Body of pancreas (tissue), 4 donors: ENCODE measurements at regions not wholly inside any gene's neighbourhood (a gene's known extent, or its start where the extent isn't known, plus 50 kb on each side); places are given as distances from the start of the nearest gene placed in this dataset.

ENCODE experiments used
- ATAC-seq: fragments of 150-250 bp; one replicate; pipeline ENCODE4 v1.9.1; 2016
- DNase-seq, 4 donors: peaks; one replicate each; pipeline ENCODE4 v3.0.0-alpha.2; 2019
- H3K27ac ChIP-seq, 4 donors: fragments of 200-600 bp; sonication (generic); 1 replicate in 3 of 4; 2 replicates in 1 of 4; pipeline versions ENCODE4 v1.5.1 to v1.6.1; 2016 to 2019; ENCODE audit warnings: mild to moderate bottlenecking in 1 of 4, mixed read lengths in 1 of 4, moderate library complexity in 1 of 4
- H3K27me3 ChIP-seq, 2 donors: fragments of 200-600 bp; sonication (generic); one replicate each; pipeline ENCODE4 v1.6.0; 2016; ENCODE audit warnings: mild to moderate bottlenecking in 1 of 2
- H3K36me3 ChIP-seq, 2 donors: fragments of 200-600 bp; sonication (generic); replicated peaks in 1 of 2; 2 replicates each; pipeline ENCODE4 v1.5.1; 2016; ENCODE audit warnings: low read depth in 2 of 2; ENCODE audit not compliant: insufficient read depth in 1 of 2
- H3K4me1 ChIP-seq: fragments of 200-600 bp; sonication (generic); one replicate; pipeline ENCODE4 v1.6.0; 2016
- H3K4me3 ChIP-seq, 2 donors: fragments of 200-600 bp; sonication (generic); 1 replicate in 1 of 2; 2 replicates in 1 of 2; pipeline ENCODE4 v1.5.1; 2016 to 2019
- H3K9me3 ChIP-seq, 3 donors: fragments of 200-600 bp; sonication (generic); 1 replicate in 2 of 3; 2 replicates in 1 of 3; pipeline ENCODE4 v1.5.1; 2016
- CTCF ChIP-seq, 7 experiments: fragments of 450-650 bp in 4 of 7; fragments of 200-600 bp in 3 of 7; sonication (generic) in 3 of 7; IDR thresholded peaks; one replicate each; pipeline ENCODE4 v1.5.1; 2016 to 2019; ENCODE audit warnings: antibody characterized with exemption in 7 of 7
- POLR2A ChIP-seq, 3 donors: fragments of 450-650 bp; IDR thresholded peaks; one replicate each; pipeline ENCODE4 v1.6.1; 2016; ENCODE audit warnings: antibody characterized with exemption in 3 of 3, mild to moderate bottlenecking in 2 of 3
- WGBS, 2 donors: methylation state at CpG; one replicate each; pipeline ENCODE4 v1.1.5; 2017; 5-methylcytosine and 5-hydroxymethylcytosine counted together
- intact Hi-C: fragments of 100-400 bp; cut with DNase I; formaldehyde crosslinking; loops from one replicate; pipeline ENCODE4 v1.15.1; 2023

DNA sequence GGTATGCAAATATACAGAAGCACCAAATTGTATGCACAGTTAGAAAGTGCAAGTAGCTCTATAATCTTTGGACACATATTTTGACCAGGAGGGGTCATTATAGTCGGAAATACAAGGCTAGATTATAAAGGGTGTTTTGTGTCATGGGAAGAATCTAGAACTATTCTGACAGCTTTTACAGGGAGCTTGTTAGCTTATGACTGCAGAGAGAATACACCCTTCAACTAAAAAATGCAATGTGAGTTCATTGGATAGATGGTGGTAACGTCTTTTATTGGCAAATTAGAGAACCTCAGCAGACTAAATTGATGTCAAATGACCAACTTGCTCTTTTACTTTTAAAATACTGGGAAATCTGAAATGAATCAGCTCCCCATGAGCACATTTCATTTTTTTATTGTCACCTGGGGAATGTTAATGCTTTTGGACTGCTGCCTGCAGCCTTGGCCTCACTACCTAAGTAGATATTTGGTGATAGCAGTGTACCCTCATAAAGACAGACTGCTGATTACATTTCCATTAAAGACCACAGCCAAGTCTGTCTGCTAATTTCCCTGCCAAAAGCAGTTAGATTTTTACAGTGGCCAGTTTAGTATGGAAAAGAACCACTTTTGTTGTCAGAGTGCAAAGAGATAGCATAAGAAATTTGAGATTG lies 515.9 kb upstream of the DPPA4 start:
- Histone ChIP-seq H3K4me1 (no peaks in the 10 kb centered on the region), H3K27me3 (no peaks in the 10 kb centered on the region), H3K9me3 (peaks cover 0 to 7% (median 0%) of the 10 kb centered on the region in 3 donors), H3K36me3 (no peaks in the 10 kb centered on the region), H3K4me3 (no peak overlapping the region), H3K27ac (no peak overlapping the region)
- intact Hi-C loops = no loop called here
- DNase-seq (no peak), ATAC-seq (no peak)
- 10 to 26% methylated on average over 2 of the region's 2 CpGs for WGBS, 2 donors
- TF ChIP-seq POLR2A (IDR thresholded peaks at IDR 0.05) (no peak), CTCF (IDR thresholded peaks at IDR 0.05) (no peak)

DNA sequence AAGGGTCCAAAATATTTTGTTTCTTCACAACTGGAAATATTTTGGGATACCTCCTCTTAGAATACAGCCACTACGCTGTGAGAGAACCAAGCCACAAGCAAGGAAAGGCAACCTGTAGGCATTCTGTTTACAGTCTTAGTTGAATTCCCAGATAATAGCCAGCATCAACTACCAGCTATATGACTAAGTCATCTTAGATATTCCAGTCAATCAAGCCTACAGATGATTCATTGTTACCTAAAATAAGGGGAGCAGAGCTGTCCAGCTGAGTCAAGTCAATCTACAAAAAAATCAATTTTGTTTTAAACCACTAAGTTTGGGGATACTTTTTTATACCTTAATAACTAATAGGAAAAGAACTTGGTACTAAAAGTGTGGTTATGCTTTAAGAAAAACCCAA lies 526.4 kb upstream of the DPPA4 start:
- H3K27me3 ChIP-seq = no peaks in the 10 kb centered on the region
- no peak for DNase-seq
- no peak overlapping the region for H3K4me3 ChIP-seq
- no peak overlapping the region for H3K27ac ChIP-seq
- intact Hi-C loops = no loop called here
- WGBS, 2 donors = 88 to 93% methylated on average over 1 of the region's 1 CpG
- no peak for ATAC-seq
- H3K36me3 ChIP-seq = no peaks in the 10 kb centered on the region
- no peaks in the 10 kb centered on the region for H3K4me1 ChIP-seq
- H3K9me3 ChIP-seq = no peaks in the 10 kb centered on the region
- TF ChIP-seq POLR2A (IDR thresholded peaks at IDR 0.05) (no peak), CTCF (IDR thresholded peaks at IDR 0.05) (no peak)

- H3K9me3 ChIP-seq = no peaks in the 10 kb centered on the region
- DNase-seq (no peak), ATAC-seq (no peak)
- H3K4me1 ChIP-seq = no peaks in the 10 kb centered on the region
- intact Hi-C loops = no loop called here
- H3K27me3 ChIP-seq = no peaks in the 10 kb centered on the region
- H3K27ac ChIP-seq = no peak overlapping the region
- no peak for TF ChIP-seq CTCF (IDR thresholded peaks at IDR 0.05)
- no peak for TF ChIP-seq POLR2A (IDR thresholded peaks at IDR 0.05)
- H3K36me3 ChIP-seq = no peaks in the 10 kb centered on the region
- no peak overlapping the region for H3K4me3 ChIP-seq
Observed at GRCh38 chr3:109864452-109864851, 527.1 kb upstream of the DPPA4 start.

GRCh38 chr3:109869586-109869985 lies 532.2 kb upstream of the DPPA4 start:
- TF ChIP-seq CTCF (IDR thresholded peaks at IDR 0.05) = no peak
- no peak for TF ChIP-seq POLR2A (IDR thresholded peaks at IDR 0.05)

More at GRCh38 chr3:109869586-109869985, 532.2 kb upstream of the DPPA4 start:
- Histone ChIP-seq H3K36me3 (no peaks in the 10 kb centered on the region), H3K4me3 (no peak overlapping the region), H3K9me3 (no peaks in the 10 kb centered on the region), H3K4me1 (no peaks in the 10 kb centered on the region), H3K27me3 (no peaks in the 10 kb centered on the region), H3K27ac (no peak overlapping the region)
- DNase-seq = no peak
- intact Hi-C loops = no loop called here
- ATAC-seq = no peak
